ENCODE measurements at regions not wholly inside any gene's neighbourhood (a gene's known extent, or its start where the extent isn't known, plus 50 kb on each side); places are given as distances from the start of the nearest gene placed in this dataset.

- WGBS (ENCODE audit: insufficient coverage, low coverage, missing lambda C conversion rate), result 3% methylated on average over 5 of the region's 5 CpGs
- TF ChIP-seq FOXM1 (IDR thresholded peaks at IDR 0.05; ENCODE audit: low read depth), result no peak
- TF ChIP-seq FOXM1 (CRISPR knock-in tag; IDR thresholded peaks at IDR 0.05; ENCODE audit: low read depth), result no peak
- TF ChIP-seq SMARCB1 (IDR thresholded peaks at IDR 0.05; ENCODE audit: insufficient read length, low read depth), result no peak
- no peak for TF ChIP-seq PRPF4 (IDR thresholded peaks at IDR 0.05; ENCODE audit: insufficient read depth, low read depth, low read length, poor library complexity, severe bottlenecking)
- no peak for TF ChIP-seq THRAP3 (IDR thresholded peaks at IDR 0.05; ENCODE audit: borderline replicate concordance)
- TF ChIP-seq SMAD2 (IDR thresholded peaks at IDR 0.05; ENCODE audit: low read depth, low read length), result no peak
- no peak for TF ChIP-seq CUX1 (CRISPR knock-in tag; IDR thresholded peaks at IDR 0.05)
- TF ChIP-seq ZNF277 (CRISPR knock-in tag; IDR thresholded peaks at IDR 0.05; ENCODE audit: borderline replicate concordance), result no peak
- TF ChIP-seq BDP1 (IDR thresholded peaks at IDR 0.05; ENCODE audit: insufficient read depth, insufficient read length), result no peak
- TF ChIP-seq RUNX1 (IDR thresholded peaks at IDR 0.05; ENCODE audit: low read depth), result no peak
- no peak for TF ChIP-seq ZNF384 (IDR thresholded peaks at IDR 0.05; ENCODE audit: low read depth, low read length)
- TF ChIP-seq RB1 (IDR thresholded peaks at IDR 0.05; ENCODE audit: low read depth), result no peak
- TF ChIP-seq ZNF57 (CRISPR knock-in tag; IDR thresholded peaks at IDR 0.05), result no peak
- TF ChIP-seq POU5F1 (IDR thresholded peaks at IDR 0.05; ENCODE audit: borderline replicate concordance, low read depth, low read length, partially characterized antibody), result no peak
- TF ChIP-seq FOXA1 (IDR thresholded peaks at IDR 0.05; ENCODE audit: borderline replicate concordance), result no peak
- TF ChIP-seq POLR2H (tag; IDR thresholded peaks at IDR 0.05; ENCODE audit: low read depth), result no peak
- TF ChIP-seq RBM39 (optimal IDR thresholded peaks at IDR 0.05; ENCODE audit: low read depth, low read length), result no peak
These were observed 193.2 kb upstream of the AKR1E2 start for GRCh38 chr10:4632757-4633156.

More at GRCh38 chr10:4632757-4633156, 193.2 kb upstream of the AKR1E2 start:
- H3K9me3 ChIP-seq (replicated peaks; ENCODE audit: control insufficient read depth, insufficient read depth, low read depth, low read length), result no peaks in the 10 kb centered on the region
- H3K4me2 ChIP-seq (ENCODE audit: insufficient read depth, low read length), result no peak overlapping the region
- no peak overlapping the region for H3K4me3 ChIP-seq
- no peak overlapping the region for H3K9ac ChIP-seq (ENCODE audit: insufficient read depth in 1 of 2, low read depth in 2 of 2, low read length in 2 of 2)
- no peaks in the 10 kb centered on the region for H3K79me2 ChIP-seq (ENCODE audit: control insufficient read depth, insufficient read depth, low read length)
- H3K27me3 ChIP-seq (ENCODE audit: control insufficient read depth in 2 of 2, insufficient read depth in 2 of 2, low read length in 2 of 2), result peaks cover 2 to 11% of the 10 kb centered on the region in 2 experiments; a peak in 3 of 5 replicates
- no peaks in the 10 kb centered on the region for H3K36me3 ChIP-seq (ENCODE audit: control insufficient read depth, insufficient read depth, low read length)
- H3K9me1 ChIP-seq (ENCODE audit: control insufficient read depth, insufficient read depth, low read length), result no peaks in the 10 kb centered on the region
- H4K20me1 ChIP-seq (replicated peaks; ENCODE audit: control insufficient read depth, insufficient read depth, low read length), result no peaks in the 10 kb centered on the region
- in situ Hi-C loops (cut with MboI), result no loop called here
- ChIA-PET POLR2A (interaction anchor here (0.7 kb wide), 1 partner anchor 36 kb away, joined by 3 read pairs; no protein-coding TSS in a partner anchor), CTCF (ENCODE audit: low intra/inter-chr PET ratio) (no interaction called here)
- BruUV-seq (replicated peaks), result no TSS peak
- no peaks in the 10 kb centered on the region for H3K4me1 ChIP-seq (replicated peaks in 1 of 2; ENCODE audit: control insufficient read depth in 2 of 2, insufficient read depth in 2 of 2, low read length in 2 of 2)
- ATAC-seq, result no peak
- intact Hi-C loops (cut with micrococcal nuclease), result no loop called here
- DNase-seq (ENCODE audit: extremely low read depth in 1 of 4, low spot score in 3 of 4), result no peak
- no peak for FAIRE-seq
- H2AFZ ChIP-seq (ENCODE audit: low read depth, low read length), result no peak overlapping the region
- no peak overlapping the region for H3K27ac ChIP-seq (ENCODE audit: extremely low read depth, low read depth, low read length)

Measured in K562 (cell line).